ENCODE measurements at regions not wholly inside any gene's neighbourhood (a gene's known extent, or its start where the extent isn't known, plus 50 kb on each side); places are given as distances from the start of the nearest gene placed in this dataset.

GRCh38 chr20:12223057-12223456 is 305.4 kb downstream of the BTBD3 start:
- Mint-ChIP-seq H3K27me3 (no peaks in the 10 kb centered on the region), H3K36me3 (no peaks in the 10 kb centered on the region), H3K4me3 (no peak overlapping the region), H3K9me3 (no peaks in the 10 kb centered on the region), H3K27ac (no peak overlapping the region), H3K4me1 (ENCODE audit: unreplicated experiment) (no peaks in the 10 kb centered on the region)
- TF ChIP-seq CTCF (conservative IDR thresholded peaks at IDR 0.05), result no peak
- no peak for DNase-seq (ENCODE audit: extremely low spot score, unreplicated experiment)

GRCh38 chr20:12225898-12226297 is 308.2 kb downstream of the BTBD3 start:
- Mint-ChIP-seq H3K36me3 (no peaks in the 10 kb centered on the region), H3K4me1 (ENCODE audit: unreplicated experiment) (no peaks in the 10 kb centered on the region), H3K27ac (no peak overlapping the region), H3K9me3 (no peaks in the 10 kb centered on the region), H3K27me3 (no peaks in the 10 kb centered on the region), H3K4me3 (no peak overlapping the region)
- DNase-seq (ENCODE audit: extremely low spot score, unreplicated experiment), result no peak
- no peak for TF ChIP-seq CTCF (conservative IDR thresholded peaks at IDR 0.05)

GRCh38 chr20:12229891-12230290 is 312.2 kb downstream of the BTBD3 start:
- no peaks in the 10 kb centered on the region for H3K9me3 Mint-ChIP-seq
- no peaks in the 10 kb centered on the region for H3K27me3 Mint-ChIP-seq
- no peaks in the 10 kb centered on the region for H3K36me3 Mint-ChIP-seq
- no peak for TF ChIP-seq CTCF (conservative IDR thresholded peaks at IDR 0.05)
- no peaks in the 10 kb centered on the region for H3K4me1 Mint-ChIP-seq (ENCODE audit: unreplicated experiment)
- no peak overlapping the region for H3K4me3 Mint-ChIP-seq
- no peak for DNase-seq (ENCODE audit: extremely low spot score, unreplicated experiment)
- H3K27ac Mint-ChIP-seq, result no peak overlapping the region

GRCh38 chr20:12237772-12238171 is 320.1 kb downstream of the BTBD3 start:
- Mint-ChIP-seq H3K27me3 (no peaks in the 10 kb centered on the region), H3K27ac (no peak overlapping the region), H3K4me1 (ENCODE audit: unreplicated experiment) (peaks cover 8% of the 10 kb centered on the region), H3K9me3 (no peaks in the 10 kb centered on the region), H3K36me3 (no peaks in the 10 kb centered on the region), H3K4me3 (no peak overlapping the region)
- no peak for DNase-seq (ENCODE audit: extremely low spot score, unreplicated experiment)
- no peak for TF ChIP-seq CTCF (conservative IDR thresholded peaks at IDR 0.05)

DNA sequence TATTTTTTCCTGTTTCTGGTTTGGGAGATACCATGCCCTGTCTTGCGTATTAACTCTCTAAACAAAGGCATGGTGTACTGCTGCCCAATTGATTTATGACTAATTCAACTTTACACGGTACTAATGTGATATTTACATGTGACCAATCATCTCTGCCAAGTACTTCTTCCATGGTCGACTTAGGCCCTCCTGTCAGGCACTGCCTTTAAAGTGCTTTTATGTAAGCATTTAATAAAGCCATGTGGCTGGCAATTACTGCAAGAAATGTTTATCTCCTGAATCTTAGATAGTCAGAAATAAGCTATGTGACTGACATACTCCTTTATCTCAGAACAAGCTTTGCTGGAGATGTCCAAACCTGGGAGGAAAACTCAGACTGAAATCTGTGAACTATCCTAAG is 323.4 kb downstream of the BTBD3 start:
- Mint-ChIP-seq H3K9me3 (no peaks in the 10 kb centered on the region), H3K4me3 (no peak overlapping the region), H3K36me3 (no peaks in the 10 kb centered on the region), H3K27ac (no peak overlapping the region), H3K4me1 (ENCODE audit: unreplicated experiment) (peaks cover 8% of the 10 kb centered on the region), H3K27me3 (no peaks in the 10 kb centered on the region)
- no peak for TF ChIP-seq CTCF (conservative IDR thresholded peaks at IDR 0.05)
- DNase-seq (ENCODE audit: extremely low spot score, unreplicated experiment), result no peak

DNA sequence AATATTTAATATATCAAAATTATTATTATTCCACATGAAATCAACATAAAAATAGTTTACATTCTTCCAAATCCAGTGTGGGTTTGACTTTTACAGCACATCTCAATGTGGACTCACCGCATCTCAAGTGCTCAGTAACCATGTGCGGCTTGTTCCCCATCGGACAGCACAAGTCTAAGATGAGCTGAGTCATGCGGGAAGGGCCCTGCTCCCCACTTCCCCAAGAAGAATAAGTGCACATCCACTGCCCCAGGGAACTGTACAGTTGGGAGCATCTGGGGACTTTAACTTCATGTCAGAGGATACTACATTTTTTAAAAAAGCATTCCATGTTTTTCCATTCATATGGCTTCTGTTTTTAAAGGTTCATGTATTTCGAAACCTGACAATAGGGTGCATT is 325.6 kb downstream of the BTBD3 start:
- Mint-ChIP-seq H3K27me3 (no peaks in the 10 kb centered on the region), H3K9me3 (no peaks in the 10 kb centered on the region), H3K4me1 (ENCODE audit: unreplicated experiment) (peaks cover 8% of the 10 kb centered on the region), H3K27ac (no peak overlapping the region), H3K4me3 (no peak overlapping the region), H3K36me3 (no peaks in the 10 kb centered on the region)
- no peak for TF ChIP-seq CTCF (conservative IDR thresholded peaks at IDR 0.05)
- no peak for DNase-seq (ENCODE audit: extremely low spot score, unreplicated experiment)

All from type B pancreatic cell (in vitro differentiated cells).